ENCODE measurements at regions not wholly inside any gene's neighbourhood (a gene's known extent, or its start where the extent isn't known, plus 50 kb on each side); places are given as distances from the start of the nearest gene placed in this dataset.

DNA sequence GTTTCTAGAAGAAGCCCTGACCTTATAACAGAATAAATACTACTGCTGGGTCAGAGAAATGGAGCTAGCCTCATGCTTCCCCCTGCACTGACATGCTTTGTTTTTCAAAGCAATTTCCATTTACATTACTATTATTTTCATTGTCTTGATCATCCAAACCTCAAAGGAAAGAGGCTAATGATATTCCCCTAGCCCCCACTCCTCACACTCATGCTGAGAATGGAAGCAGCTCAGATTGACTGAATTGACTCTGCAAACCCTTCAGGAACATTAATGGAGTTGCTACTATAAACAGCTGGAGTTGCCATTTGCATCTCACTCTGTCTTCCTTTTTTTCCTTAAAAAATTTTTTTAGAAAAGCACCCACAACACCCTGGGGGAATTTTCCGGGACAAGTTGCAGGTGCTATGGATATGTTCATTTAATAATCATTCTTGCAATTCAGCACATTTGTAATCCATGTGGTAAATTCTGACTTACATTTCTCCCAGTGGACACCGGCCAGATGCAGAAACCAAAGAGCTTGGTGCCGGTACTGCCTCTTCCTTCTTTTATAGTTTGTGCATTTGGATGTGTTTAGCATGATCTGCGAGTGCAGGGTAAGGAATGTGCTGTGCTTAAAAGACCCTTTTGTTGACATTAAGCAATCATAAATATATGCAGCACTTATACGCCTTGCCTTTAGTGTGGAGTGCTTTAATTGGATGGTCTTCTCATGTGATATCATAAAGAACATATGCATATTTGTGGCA, 103.3 kb upstream of the OSR1 start:
- WGBS, 2 donors: 56 to 62% methylated on average over 5 of the region's 5 CpGs
- Histone ChIP-seq H3K9me3 (peaks cover 0 to 7% (median 0%) of the 10 kb centered on the region in 11 donors), H3K4me3 (no peak overlapping the region), H3K4me1 (peaks cover 0 to 15% (median 0%) of the 10 kb centered on the region in 9 donors), H3K27ac (no peak overlapping the region), H3K36me3 (no peaks in the 10 kb centered on the region), H3K27me3 (no peaks in the 10 kb centered on the region)
- intact Hi-C loops (cut with DNase I): no loop called here
- ATAC-seq: no peak
- TF ChIP-seq, protein P1, sequence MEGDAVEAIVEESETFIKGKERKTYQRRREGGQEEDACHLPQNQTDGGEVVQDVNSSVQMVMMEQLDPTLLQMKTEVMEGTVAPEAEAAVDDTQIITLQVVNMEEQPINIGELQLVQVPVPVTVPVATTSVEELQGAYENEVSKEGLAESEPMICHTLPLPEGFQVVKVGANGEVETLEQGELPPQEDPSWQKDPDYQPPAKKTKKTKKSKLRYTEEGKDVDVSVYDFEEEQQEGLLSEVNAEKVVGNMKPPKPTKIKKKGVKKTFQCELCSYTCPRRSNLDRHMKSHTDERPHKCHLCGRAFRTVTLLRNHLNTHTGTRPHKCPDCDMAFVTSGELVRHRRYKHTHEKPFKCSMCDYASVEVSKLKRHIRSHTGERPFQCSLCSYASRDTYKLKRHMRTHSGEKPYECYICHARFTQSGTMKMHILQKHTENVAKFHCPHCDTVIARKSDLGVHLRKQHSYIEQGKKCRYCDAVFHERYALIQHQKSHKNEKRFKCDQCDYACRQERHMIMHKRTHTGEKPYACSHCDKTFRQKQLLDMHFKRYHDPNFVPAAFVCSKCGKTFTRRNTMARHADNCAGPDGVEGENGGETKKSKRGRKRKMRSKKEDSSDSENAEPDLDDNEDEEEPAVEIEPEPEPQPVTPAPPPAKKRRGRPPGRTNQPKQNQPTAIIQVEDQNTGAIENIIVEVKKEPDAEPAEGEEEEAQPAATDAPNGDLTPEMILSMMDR (IDR thresholded peaks at IDR 0.05): no peak
- no peak for DNase-seq

DNA sequence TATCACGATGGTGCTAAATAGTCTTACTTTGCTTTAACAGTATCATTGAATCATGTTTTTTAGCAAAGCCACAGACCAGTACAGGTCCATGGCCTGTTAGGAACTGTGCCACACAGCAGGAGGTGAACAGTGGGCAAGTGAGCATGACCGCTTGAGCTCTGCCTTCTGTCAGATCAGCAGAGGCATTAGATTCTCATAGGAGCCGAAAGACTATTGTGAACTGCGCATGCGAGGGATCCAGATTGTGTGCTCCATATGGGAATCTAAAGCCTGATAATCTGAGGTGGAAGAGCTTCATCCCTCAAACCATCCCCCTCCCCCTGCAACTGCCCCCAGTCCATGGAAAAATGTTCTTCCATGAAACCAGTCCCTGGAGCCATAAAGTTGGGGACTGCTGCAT, 102.3 kb upstream of the OSR1 start:
- DNase-seq (no peak), ATAC-seq (no peak)
- intact Hi-C loops (cut with DNase I): no loop called here
- 97% methylated on average over 5 of the region's 5 CpGs for WGBS, 2 donors
- H3K9me3 ChIP-seq: peaks cover 0 to 7% (median 0%) of the 10 kb centered on the region in 11 donors
- H3K27me3 ChIP-seq: no peaks in the 10 kb centered on the region
- peaks cover 0 to 18% (median 0%) of the 10 kb centered on the region in 9 donors for H3K4me1 ChIP-seq
- no peak overlapping the region for H3K27ac ChIP-seq
- no peak overlapping the region for H3K4me3 ChIP-seq
- TF ChIP-seq, protein P1 (IDR thresholded peaks at IDR 0.05): no peak
- no peaks in the 10 kb centered on the region for H3K36me3 ChIP-seq

DNA sequence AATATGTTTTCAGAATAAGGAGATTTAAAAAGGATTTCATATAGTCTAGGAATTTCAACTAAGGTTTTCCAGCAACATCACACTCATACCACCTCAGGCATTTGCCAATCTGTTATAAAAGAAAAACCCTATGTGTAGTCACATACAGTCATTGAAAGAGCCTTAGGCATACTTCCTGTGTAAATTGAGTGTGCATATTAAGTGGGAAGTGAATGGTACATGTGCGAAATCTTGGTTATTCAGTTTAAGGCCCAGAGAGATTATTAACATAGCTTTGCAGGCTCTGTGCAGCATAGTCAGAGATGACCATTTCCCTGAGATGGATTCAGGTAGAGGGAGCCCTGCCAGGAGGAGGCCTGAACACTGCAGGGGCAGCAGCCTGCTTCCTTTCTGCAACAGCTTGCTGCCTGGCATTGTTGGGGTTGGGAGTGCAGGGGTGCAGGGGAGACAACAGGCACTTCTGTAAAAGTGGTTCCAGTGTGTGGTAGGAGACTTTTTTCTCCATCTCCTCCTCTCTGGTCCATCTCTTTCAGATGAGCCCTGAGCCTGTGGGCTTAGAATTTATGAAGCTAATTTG, 100.1 kb upstream of the OSR1 start:
- TF ChIP-seq, protein P1 (IDR thresholded peaks at IDR 0.05): no peak
- H3K9me3 ChIP-seq: peaks cover 0 to 16% (median 10%) of the 10 kb centered on the region in 11 donors
- intact Hi-C loops (cut with DNase I): no loop called here
- ATAC-seq (no peak), DNase-seq (no peak)
- H3K4me1 ChIP-seq: peaks cover 0 to 18% (median 0%) of the 10 kb centered on the region in 9 donors
- H3K27ac ChIP-seq: no peak overlapping the region
- no peaks in the 10 kb centered on the region for H3K36me3 ChIP-seq
- 94 to 96% methylated on average over 1 of the region's 1 CpG for WGBS, 2 donors
- H3K27me3 ChIP-seq: no peaks in the 10 kb centered on the region
- H3K4me3 ChIP-seq: no peak overlapping the region

DNA sequence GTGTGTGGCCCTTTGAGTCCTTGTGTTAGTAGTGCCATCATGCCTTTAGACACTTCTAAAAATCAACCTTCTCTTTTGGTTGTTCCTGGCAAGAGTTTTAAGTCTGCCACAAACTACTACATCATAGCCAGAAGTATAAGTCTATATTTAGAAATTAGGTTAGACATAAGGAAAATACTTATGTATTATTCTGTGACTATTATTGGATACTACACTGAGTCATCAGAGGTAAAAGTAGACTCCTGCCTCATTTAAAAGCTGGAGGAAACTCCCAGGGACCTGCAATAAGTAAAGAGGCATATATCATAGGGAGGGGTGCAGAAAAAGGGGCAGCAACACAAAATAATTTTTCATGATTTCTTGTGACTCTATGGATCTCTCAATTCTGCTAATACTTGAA, 99.4 kb upstream of the OSR1 start:
- Histone ChIP-seq H3K27ac (no peak overlapping the region), H3K4me3 (no peak overlapping the region), H3K27me3 (no peaks in the 10 kb centered on the region), H3K36me3 (no peaks in the 10 kb centered on the region), H3K9me3 (peaks cover 0 to 23% (median 13%) of the 10 kb centered on the region in 11 donors), H3K4me1 (peaks cover 0 to 18% (median 0%) of the 10 kb centered on the region in 9 donors)
- TF ChIP-seq, protein P1 (IDR thresholded peaks at IDR 0.05): no peak
- DNase-seq (no peak), ATAC-seq (peak in 2 of 8 donors; percentile 39 to 76)
- intact Hi-C loops (cut with DNase I): no loop called here
